NCI-H1436 (cell line): ENCODE measurements at regions not wholly inside any gene's neighbourhood (a gene's known extent, or its start where the extent isn't known, plus 50 kb on each side); places are given as distances from the start of the nearest gene placed in this dataset.

Source experiments
- DNase-seq: peaks from one replicate; lab custom pipeline; 2025; lab: John Stamatoyannopoulos, UW

DNA sequence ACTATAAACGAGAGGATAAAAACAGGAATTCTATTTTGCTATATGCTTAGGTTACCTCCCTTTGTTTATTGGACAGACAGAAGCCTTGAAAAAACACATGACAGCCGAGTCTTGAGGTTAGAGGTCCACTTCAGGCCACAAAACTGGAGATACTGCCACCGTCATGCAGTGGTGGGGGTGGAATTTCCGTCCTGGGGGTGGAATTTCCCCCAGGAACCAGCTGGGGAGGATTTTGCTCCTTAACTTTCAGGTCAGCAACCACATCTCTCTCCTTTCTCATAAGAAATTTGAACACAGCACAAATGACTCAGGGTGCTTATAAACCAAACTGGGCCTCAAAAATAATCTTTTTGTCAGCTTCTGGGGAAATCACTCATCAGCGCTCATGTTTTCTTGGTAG lies 545.8 kb upstream of the ADAMTS9 start:
- no peak for DNase-seq

DNA sequence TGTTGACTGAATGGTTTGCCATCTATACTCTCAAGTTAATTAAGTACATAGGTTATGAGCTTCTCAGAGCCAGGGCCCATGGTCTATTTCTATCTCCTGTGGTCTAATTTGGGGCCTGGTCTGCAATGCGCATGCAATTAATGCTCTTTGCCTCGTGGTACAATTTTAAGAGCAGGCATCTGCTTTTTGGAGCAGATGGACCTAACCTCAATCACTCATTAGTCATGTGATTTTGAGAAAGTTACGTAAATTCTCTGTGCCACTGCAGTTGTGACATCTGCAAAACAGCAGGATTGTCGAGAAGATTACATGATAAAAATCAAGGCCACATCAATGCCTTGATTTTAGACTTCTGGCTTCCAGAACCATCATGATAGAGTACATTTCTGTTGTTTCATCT lies 543.7 kb upstream of the ADAMTS9 start:
- no peak for DNase-seq

DNA sequence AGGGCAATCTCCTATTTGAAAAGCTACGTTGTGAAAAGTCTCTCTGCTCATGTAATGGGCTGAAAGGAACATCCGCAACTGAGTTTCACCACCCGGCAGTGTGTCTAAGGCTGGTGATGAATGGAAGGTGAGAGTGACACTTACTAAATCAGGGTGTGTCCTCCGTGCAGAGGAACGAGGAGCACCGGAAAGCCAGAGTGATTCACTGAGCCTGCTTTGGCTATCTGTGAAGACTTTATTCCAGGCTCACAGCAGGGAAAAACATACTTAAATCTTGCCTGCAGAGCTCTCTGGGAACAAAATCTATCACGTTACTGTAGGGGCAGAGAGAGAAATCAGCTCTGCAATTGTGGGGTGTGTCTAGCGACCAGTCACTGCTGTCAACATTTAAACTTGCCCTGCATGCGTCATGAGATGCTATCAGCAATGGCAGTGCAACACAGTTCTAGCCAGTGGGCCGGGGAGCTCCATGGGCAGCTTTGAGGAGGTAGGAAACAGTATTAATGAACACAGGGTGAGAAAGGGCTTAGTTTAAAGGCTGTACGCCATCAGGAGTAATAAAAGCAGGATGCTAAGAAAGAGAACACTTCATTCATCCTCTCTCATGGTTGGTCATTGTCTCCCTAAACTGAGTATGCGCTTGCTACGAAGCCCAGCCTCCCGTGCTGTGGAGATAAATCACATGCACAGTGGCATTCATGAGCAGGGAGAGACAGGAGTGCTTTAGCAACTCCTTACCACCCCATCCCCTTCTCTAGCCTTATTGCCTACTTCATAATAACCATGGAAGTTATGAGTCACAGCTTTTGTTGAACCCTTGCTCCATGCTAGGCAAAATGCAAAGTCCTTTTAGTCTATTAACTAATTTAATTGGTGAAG lies 542.7 kb upstream of the ADAMTS9 start:
- no peak for DNase-seq

DNA sequence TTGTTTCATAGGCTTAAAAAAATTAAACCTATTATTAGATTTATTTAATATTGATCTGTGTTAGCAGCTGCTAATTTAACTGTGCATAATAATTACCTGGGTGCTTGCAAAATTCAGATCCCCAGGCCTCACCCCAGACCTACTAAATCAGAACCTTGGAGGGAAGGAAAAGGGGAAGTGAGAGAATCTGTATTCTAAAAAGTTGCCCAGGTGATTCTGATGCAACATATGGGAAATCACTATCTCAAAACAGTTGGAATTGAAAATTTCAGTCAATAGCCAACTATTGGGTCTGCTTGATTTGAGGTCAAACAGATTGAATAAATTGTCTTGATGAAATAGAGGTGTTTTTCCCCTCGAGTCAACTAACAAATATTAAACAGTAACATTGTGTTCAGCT lies 538.5 kb upstream of the ADAMTS9 start:
- no peak for DNase-seq

DNA sequence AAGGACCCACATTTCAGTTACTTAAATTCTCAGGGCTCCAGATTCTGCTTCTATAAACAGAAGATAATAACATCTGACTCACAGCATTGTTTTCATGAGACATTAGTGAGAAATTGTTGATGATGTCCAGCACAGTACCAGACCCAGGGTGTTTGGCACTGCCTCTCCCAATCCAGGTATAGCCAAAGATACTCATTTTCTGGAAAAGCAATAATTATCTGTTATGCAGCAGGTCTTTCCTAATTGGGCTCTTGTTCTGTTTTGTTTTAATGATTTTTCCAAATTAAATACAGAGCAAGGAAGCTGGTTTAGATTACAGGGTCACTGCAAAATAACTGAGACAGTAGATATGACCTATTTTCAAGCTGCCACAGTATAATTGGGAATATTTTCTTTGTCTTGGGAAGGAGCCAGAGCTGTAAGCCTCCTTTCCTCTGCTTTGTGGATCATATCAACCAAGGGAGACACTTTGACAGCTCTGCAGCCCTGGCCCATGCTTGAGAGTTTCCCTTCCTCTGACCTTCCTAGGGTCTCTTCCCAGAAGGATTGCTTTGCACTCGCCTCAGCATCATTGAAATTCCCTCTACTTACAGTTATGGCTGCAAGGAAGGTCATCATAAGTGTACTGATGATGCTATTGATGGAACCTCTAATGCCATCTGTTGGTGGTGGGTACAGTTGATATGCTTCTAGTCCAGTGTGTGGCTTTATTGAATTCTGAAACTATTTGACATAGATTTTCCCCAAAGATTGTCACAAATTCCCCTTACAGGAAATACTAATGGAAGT lies 522.4 kb upstream of the ADAMTS9 start:
- no peak for DNase-seq

DNA sequence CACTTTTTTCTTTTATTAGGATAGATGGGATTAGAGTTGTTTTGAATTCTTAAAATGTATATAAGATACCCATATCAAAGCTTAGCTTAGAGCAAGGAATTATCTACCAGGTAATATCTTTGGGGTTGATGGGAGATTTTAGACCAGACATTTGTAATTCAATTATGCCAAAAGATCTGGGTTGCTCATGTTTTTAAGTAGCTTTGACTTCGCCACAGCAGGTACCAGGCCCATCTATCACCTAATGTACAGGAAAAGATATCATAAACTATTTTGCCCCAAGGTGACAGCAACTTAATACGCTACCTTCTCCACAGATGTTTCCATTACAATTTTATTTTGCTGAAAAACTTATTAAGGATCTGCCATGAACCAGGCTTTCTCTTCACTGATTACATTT lies 514.6 kb upstream of the ADAMTS9 start:
- DNase-seq = no peak

DNA sequence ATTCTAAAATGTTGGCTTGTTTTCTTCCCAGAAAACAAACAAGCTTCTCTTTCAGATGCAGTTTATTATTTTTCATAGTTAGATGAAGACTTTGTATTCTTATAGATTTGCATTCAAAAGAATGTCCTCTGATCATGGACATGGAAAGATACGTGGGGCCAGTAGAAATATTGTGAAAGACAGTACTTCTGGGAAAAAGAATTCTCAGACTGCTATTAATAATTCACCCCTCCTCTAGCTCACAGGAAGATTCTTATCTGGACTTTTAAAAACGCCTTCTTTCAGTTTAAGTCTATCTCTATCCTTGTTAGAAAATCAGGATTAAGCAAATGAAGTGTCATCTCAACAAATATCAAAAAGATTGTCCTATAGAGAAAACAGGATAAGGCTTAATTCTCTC lies 514.1 kb upstream of the ADAMTS9 start:
- DNase-seq = no peak

DNA sequence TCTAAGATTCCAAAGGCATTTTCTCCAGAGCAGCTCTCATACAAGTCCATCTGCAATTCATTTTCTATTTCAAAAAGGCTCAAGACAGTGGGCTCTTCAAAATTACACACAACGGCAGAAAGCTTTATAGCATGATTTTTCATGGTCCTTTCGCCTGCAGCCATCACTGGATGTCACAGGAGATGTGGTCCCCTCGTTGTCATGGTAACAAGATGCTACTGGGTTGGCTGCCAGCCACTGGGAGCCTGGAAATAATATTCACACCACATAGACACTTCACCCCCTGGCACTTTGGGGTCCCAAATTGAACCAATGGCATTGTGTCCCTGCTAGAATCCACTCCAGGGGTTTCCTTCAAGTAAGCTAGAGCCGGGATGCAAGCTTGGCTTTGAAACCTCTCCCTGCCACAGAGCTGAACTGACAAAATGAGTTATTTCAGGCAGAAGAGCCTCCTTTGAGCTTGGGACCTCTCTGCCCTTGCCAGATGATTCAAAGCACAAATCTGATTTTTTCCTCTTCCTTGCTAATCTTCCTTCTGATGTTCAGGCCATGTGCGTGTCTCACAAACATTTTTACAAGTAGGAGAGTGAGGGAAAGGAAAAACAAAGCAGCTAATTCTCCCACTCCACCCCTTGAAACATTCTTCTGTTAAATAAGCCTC lies 512.6 kb upstream of the ADAMTS9 start:
- no peak for DNase-seq

DNA sequence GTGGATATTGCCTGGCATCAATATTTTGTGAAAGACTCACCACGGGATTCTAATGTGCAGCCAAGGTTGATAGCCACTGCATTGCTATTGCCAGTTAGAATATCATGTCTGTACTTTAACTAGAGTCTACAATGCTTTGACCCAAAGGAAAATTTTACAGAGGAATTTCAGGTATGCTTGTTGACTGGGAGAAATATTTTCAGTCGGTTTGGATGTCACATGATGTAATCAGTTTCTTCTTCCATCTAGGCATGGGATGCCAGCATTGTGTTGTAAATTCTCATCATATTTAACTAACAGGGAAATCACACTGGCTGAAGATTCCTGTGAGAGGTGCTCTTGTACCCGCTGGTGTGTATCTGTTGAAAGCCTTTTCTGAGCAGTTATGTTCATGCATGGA lies 508.9 kb upstream of the ADAMTS9 start:
- no peak for DNase-seq

DNA sequence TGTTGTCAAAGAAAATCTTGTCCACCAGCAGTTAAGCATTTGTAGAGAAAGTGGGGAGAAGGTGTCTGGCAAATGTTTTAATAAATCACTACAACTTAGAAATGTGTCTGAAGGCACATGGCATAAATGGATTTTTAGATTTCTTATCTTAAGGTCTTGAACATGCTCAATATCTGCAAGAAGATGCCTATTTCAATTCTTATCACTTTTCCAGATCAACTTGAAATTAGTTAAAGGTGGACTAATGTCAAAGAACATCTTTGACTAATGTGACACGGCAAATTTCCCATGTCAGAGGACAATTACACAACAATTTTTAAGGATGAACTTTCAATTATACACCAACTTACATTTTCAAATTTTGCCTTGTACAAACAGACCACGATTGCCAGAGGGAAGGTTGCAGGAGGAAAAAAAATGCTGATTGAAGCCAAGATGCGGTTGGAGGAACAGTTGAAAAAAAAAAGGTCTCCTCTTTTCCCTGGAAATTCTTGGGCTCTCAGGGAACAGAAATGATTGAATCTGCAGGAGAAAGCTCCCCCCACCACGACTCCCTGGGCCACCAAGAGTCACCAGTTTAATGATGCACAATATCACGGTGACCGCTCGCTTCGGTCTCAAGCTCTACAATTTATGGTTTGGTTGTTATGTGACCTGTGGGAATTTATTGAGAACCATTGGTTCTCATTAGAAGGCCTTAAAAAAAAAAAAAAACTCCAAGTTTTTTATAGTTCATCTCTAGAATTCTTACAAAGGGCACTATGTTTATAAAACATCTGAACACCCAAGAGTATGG lies 507.6 kb upstream of the ADAMTS9 start:
- DNase-seq = no peak

DNA sequence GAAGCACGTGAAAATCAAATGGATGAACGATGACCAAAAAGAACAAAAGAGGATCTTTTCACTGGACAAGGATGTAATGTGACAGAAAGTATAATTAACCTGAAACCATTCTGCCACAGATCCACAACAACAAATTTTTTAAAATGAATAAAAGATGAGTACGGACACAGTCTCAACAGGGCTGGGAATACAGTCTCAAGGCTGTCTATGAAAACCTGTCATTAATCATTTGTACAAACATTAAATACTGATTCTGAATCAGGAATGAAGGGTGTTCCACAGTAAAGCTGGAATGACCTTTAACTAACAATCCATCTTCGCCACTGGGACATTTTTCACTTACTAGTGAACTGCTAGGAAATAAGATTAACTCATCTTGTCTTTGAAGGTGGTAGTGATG lies 506.9 kb upstream of the ADAMTS9 start:
- DNase-seq = no peak

DNA sequence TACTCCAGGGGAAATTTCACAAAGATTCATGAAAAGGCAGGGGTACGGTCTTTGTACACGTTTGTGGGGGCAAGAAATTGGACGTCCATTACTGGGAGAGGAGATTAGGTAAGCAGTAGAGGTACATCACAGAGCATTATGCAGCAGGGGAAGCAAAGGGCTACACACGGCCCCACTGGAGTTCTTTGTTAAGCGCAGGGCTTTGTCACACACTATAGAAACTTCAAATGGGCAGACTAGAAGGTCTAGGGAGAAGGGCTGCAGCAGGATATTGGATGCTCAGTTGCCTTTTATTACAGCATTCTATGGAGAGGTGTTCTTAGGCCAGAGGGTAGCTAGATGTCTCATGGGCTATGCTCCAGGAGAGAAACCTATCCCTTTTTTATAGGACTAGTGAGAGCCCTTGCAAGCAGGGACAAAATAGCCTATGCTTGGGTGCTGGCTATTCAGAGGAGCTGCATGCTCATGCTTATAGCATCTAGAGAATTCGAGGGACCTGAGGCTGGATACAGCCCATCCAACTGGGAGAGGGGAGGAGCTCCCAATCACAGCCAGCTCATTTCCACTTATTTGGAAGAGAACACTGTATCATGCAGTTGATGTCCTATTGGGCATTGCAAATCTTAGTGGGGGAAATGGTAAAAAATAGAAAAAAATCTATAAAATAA lies 506.4 kb upstream of the ADAMTS9 start:
- no peak for DNase-seq

DNA sequence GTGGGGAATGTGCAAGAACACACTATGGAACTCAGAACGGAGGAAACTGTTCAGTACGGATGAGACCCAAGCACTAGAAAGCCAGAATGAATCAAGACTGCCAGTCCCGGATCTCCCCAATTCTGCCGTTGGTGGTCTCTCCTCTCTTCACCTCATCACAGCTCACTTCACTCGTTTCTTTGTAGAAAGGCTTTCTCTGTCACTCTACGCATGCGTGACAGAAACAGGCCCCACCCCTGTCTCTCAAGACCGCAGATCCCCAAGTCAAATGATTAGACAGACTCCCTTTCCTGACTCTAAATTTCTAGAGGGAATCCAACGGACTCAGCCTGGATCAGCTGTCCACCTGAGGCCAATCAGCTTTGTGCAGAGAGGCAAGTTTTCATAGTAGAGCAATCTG lies 505.7 kb upstream of the ADAMTS9 start:
- no peak for DNase-seq

DNA sequence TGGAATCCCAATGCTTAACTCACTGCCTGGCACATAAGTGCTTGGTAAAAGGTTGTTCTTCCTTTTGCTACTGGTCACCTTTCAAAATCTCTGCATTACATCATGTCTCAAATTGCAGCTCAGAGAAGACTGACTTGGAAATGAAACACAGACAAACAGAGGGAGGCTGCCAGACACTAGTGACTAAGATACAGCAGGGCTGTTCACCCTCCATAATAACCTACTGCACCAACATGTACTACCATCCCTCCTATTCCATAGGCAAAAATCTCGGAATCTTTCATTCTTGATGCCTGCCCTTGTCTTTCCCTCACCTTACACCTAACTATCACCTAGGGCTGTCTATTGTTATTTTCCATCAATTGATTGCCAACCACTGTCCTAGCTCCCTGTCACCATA lies 502.3 kb upstream of the ADAMTS9 start:
- DNase-seq = no peak

DNA sequence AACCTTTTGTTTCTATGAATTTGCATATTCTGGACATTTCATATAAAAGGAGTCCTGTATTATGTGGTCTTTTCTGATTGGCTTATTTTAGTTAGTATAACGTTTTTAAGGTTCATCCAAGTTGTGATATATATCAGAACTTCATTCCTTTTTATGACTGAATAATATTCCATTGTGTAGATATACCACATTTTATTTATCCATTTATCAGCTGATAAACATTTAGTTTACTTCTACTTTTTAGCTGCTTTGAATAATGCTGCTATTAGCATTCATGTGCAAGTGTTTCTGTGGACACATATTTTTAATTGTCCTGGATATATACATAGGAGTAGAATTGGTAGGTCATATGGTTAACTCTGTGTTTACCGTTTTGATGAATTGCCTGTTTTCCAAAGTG lies 498.5 kb upstream of the ADAMTS9 start:
- DNase-seq = no peak

DNA sequence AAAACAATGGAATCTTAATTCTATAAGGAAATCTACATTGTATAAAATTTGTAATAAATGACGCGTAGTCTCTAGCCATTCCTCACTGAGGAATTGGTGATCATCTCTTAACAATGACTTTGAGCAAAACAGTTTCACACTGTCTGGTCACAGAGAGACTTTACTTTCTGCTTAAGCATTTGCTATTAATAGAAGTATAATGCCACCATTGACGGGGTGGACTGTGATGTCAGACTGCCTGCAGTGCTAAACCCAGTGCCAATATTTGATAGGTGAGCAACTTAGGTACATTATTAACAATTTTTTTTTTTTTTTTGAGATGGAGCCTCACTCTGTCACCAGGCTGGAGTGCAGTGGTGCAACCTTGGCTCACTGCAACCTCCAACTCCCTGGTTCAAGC lies 494.9 kb upstream of the ADAMTS9 start:
- DNase-seq = no peak

DNA sequence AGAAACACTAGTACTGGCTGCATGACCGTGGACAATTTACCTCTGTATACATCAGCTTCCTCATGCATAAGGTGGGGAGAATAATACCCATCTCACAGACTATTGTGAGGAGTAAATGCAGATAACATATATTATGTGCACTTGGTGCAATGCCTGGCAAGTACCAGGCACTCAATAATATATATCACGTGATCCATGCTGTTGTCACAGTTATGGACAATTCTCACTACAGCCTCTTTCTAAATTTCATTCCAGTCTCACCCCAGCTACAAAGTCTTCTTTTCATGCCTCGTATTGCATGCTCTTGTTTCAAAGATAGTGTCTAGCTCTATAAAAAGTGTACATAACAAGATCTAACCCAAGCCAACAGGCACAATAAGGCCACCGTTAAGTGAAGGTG lies 494.3 kb upstream of the ADAMTS9 start:
- no peak for DNase-seq

DNA sequence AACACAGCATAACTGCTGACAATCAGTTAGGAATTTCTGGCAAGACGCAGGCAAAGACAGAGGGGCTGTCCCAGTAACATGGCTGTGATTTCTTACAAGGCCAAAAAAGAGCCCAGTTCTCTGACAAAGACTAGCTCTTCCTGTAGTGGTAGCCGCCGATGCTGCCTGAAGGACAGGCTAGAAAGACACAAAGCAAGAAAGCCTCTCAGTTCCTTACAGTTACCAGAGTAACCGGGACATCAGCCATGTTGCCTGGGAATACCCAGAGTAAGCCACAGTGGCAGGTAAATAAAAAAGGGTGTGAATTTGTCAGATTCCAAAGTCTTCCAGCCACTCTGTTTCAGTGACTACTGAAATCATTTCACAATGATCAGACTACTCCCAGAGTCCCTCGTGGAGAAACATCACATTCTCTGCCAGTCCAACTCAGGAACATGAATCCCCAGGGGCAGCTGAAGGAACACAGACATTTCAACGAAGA lies 493.6 kb upstream of the ADAMTS9 start:
- DNase-seq = no peak

DNA sequence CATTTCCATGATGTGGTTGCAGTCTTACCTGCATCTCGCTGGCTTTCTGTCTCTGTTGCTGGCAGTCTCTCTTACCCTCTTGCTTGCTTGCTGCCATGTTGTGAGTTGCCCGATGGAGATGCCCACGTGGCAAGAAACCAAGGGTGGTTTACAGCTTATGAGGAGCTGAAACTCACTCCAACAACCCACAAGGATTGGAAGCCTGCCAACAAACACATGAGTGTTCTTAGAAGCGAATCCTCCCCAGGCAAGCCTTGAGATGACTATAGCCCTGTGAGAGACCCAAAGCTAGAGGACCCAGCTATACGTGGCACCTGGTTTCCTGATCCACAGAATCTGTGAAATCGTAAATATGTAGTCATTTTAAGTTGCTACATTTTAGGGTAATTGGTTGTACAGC lies 490.9 kb upstream of the ADAMTS9 start:
- no peak for DNase-seq

DNA sequence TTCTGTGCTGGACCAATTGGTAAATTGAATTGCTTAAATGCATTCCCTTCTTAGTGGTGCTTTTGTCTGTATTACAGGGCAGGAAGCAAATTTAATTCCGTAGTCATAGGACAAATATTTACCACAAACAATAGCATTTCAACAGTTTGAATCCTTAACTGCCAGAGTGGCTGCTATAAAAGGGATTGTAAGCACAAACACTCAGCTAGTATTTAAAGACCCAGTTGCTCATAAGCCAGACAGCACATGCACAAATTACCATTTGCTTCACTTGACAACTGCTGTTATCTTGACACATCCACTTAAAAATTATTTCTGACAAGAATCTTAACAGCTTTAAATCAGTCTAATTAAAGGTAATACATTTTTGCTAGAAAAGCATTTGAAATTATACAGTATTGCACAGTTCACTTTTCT lies 490.2 kb upstream of the ADAMTS9 start:
- peak; percentile 34 for DNase-seq

DNA sequence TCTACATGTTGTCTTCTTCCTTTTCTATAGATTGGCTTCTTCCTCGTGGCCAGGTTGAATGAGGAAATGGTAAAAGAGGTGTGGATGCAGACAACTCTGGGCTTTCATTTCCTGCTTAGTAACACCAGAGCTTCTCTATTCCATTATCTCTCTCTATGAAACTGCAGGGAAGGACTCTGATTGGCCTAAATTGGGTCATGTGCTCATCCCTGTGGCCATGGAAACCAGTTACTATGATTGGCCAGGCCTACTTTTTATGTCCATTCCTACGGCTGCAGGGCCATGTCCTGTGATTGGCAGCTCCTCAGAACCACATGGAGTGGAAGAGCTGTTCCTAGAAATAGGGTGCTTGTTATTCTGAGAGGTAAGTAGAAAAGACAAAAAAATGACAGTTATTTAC lies 486.9 kb upstream of the ADAMTS9 start:
- no peak for DNase-seq
